ENCODE measurements at regions not wholly inside any gene's neighbourhood (a gene's known extent, or its start where the extent isn't known, plus 50 kb on each side); places are given as distances from the start of the nearest gene placed in this dataset.
"Not testable (repeated sequence)": the region's sequence is repeated elsewhere in the genome, so short reads cannot be mapped to it uniquely, and the experiment has no call there.

DNA sequence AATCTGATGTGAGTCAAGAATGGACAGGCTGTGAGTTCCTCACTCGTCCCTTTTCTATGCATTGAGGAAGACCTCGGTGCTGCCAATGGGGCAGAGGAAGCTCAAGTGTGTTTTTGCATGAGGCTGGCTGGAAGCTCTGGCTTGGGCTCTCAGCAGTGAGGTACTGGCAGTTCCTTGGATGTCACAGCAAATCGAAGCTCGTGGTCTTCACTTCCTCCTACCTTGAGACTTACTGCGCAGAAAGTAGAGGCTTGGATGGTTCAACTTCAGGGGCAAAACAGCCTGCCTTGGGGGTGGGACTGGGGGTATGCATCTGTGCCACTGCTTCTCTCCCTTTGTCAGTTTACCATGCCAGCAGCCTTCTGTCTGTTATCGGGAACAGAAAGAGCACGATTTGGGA is 229.8 kb upstream of the PLGLB2 start:
- H3K27ac ChIP-seq; intact Hi-C loops (cut with DNase I; ENCODE audit: low total_unique reads); H3K36me3 ChIP-seq; H3K9me3 ChIP-seq; DNase-seq; H3K4me1 ChIP-seq; H3K27me3 ChIP-seq; H3K4me3 ChIP-seq: not testable (repeated sequence)

DNA sequence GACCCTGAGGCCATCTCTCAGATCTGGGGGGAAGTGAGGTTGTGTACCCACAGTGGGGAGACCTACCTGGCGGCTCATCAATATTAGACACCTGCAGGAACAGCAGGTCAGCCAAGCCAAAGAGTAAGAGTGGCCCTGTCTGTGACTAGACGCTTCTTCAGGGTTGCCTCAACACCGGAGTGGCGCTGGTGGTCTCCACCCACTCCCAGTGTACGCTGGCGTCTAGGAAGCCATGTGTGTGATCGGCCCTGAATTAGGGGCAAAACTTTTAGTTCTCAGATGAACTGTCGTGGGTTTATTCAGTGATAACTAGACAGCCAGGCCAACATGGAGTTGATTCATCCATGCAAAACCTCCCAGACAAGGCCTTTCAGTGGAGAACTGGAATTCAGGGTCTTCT is 229.3 kb upstream of the PLGLB2 start:
- intact Hi-C loops (cut with DNase I; ENCODE audit: low total_unique reads), result not testable (repeated sequence)

DNA sequence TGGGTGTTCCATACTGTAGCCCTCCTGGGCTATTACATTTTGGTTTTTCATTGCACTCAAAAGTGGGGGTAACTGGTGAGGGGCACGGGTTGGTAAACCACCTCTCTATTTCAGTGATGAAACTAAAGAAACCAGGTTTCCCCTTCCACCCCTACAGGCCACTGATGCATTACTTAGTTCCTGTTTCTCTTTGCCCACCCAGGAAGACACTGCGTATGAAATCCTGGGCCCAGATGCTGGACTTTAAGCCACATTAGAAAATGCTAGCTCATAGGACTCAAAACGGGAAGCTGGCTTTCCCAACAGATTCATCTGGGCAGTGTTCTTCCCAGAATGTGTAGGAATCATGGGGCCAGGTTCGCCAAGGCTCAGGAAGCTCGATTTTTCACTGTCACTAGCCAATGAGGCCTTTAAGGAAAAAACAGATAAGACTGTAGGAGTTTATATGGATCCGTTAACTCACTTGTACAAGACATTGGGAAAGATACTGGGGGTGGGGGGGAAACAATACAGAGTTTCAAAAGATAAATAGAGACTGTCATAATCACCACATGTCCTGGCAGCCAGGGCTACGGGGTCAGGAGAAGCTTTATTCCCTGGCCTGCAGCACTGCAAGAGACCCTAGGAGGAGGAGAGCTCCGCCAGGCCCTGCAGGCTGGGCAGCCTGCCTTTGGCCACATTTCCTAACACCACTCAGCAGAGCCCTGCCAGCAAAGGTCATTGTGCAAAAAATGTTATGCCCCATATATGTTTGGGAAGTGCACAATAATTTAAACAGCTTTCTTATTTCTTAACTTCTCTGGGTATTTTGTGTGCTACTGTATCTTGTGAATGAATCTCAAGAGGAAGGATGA is 228.5 kb upstream of the PLGLB2 start:
- intact Hi-C loops (cut with DNase I; ENCODE audit: low total_unique reads); H3K27me3 ChIP-seq; H3K9me3 ChIP-seq; H3K4me1 ChIP-seq; H3K36me3 ChIP-seq; H3K27ac ChIP-seq; DNase-seq; H3K4me3 ChIP-seq: not testable (repeated sequence)

More for the DNA sequence above, 229.3 kb upstream of the PLGLB2 start:
- not testable (repeated sequence) for H3K4me3 ChIP-seq, H3K4me1 ChIP-seq, H3K27ac ChIP-seq, H3K9me3 ChIP-seq, H3K36me3 ChIP-seq, H3K27me3 ChIP-seq, DNase-seq

DNA sequence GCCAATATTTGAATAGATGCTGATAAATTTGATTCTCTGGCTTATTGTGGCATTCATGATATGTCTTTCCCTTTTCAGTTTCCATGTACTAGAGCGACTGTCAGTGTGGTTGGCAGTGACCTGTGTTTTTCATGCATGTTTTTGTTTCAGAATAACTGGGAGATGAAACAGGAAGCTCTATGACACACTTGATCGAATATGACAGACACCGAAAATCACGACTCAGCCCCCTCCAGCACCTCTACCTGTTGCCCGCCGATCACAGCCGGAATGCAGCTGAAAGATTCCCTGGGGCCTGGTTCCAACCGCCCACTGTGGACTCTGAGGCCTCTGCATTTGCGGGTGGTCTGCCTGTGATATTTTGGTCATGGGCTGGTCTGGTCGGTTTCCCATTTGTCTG is 226.8 kb upstream of the PLGLB2 start:
- H3K36me3 ChIP-seq; H3K27ac ChIP-seq; H3K4me1 ChIP-seq; H3K9me3 ChIP-seq; H3K27me3 ChIP-seq; intact Hi-C loops (cut with DNase I; ENCODE audit: low total_unique reads); H3K4me3 ChIP-seq; DNase-seq: not testable (repeated sequence)

DNA sequence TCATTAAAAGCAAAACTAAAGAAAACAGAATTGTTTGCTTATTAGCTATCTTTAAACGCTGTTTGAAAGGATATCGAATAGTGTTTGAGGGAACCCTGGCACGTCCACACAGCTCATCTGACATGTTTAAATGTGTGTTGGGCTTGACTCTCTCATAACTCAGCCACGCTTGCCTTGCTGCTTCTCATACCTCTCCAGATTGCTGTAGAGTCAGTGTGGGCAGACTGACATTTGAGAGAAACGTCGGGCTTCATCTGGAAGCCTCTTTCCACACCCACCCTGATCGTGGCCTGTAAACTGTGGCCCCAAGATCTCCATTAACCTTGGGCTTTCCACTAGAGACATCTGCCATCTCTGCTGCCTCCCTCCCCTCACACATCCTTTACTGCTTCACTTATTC is 226.4 kb upstream of the PLGLB2 start:
- H3K27ac ChIP-seq; H3K4me3 ChIP-seq; intact Hi-C loops (cut with DNase I; ENCODE audit: low total_unique reads); H3K27me3 ChIP-seq; H3K4me1 ChIP-seq; H3K36me3 ChIP-seq; H3K9me3 ChIP-seq; DNase-seq: not testable (repeated sequence)

DNA sequence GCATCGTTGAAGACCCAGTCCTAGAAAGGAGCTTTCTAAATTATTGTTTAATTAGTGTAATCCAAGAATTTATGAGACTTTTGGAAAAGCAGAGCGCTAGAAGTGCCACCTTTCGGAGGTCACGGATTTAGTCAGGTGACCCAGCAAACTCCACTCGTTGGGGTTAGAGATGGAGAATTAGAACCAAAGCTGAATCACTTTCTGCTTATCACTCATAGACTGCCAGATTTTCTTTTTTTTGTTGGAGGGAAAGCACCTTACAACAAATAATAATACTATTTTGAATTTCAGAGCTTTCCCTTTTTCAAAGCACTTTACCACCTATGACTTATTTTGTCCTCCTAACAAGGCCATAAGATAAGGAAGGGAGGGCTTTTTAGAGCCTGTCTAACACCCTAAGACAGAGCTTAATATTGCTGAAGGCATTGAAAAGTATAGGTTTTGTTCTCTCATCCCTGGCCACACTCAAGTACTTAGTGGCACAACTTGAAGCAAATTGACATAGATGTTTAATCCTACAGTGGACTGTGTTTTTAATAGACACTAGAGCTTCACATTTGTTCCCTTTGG is 223.2 kb upstream of the PLGLB2 start:
- H3K27me3 ChIP-seq; H3K36me3 ChIP-seq; intact Hi-C loops (cut with DNase I; ENCODE audit: low total_unique reads); DNase-seq; H3K4me3 ChIP-seq; H3K4me1 ChIP-seq; H3K27ac ChIP-seq; H3K9me3 ChIP-seq: not testable (repeated sequence)

DNA sequence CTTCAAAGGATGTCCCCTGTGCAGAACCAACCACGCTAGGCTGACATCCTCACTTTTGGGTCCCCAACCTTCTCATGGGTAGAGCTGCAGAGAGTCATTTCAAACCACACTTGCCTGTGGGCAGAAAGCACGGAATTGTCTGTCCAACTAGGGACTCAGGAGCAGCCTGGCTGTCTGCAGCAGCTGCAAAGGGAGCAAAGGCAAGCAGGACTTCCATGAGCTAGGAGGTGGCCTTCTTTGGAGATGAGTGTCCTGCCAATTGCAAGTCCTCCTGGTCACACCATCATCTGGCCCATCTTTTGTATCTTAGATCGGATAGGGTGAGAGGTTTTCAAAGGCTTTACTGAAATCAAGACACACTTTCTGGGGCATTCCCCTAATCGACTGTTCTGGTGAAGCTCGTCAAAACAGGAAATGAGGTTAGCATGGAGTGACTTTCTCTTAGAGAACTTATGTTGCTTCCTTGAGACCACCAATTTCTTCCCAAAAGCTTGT is 222.3 kb upstream of the PLGLB2 start:
- H3K36me3 ChIP-seq; intact Hi-C loops (cut with DNase I; ENCODE audit: low total_unique reads); DNase-seq; H3K27me3 ChIP-seq; H3K4me3 ChIP-seq; H3K27ac ChIP-seq; H3K4me1 ChIP-seq; H3K9me3 ChIP-seq: not testable (repeated sequence)

DNA sequence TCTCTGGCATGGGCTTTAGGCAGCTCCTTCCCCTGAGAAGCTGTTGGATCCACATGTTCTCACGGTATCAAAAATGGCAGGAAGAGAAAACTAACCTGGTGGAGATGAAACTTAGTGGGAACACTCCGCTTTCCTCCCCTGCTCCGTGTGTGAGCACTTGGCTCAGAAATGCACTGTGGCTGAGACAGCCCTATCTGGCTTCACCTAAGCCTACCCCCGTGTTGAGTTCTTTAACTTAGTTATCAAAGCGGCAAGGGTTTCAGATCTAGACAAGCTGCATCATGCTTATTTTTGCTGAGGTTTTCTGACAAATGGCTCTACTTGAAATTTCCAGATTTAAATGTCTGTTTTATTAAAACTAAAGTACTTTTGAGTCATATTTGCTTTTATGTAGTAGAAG is 221.6 kb upstream of the PLGLB2 start:
- H3K4me3 ChIP-seq; H3K27ac ChIP-seq; intact Hi-C loops (cut with DNase I; ENCODE audit: low total_unique reads); DNase-seq; H3K9me3 ChIP-seq; H3K4me1 ChIP-seq; H3K36me3 ChIP-seq; H3K27me3 ChIP-seq: not testable (repeated sequence)

DNA sequence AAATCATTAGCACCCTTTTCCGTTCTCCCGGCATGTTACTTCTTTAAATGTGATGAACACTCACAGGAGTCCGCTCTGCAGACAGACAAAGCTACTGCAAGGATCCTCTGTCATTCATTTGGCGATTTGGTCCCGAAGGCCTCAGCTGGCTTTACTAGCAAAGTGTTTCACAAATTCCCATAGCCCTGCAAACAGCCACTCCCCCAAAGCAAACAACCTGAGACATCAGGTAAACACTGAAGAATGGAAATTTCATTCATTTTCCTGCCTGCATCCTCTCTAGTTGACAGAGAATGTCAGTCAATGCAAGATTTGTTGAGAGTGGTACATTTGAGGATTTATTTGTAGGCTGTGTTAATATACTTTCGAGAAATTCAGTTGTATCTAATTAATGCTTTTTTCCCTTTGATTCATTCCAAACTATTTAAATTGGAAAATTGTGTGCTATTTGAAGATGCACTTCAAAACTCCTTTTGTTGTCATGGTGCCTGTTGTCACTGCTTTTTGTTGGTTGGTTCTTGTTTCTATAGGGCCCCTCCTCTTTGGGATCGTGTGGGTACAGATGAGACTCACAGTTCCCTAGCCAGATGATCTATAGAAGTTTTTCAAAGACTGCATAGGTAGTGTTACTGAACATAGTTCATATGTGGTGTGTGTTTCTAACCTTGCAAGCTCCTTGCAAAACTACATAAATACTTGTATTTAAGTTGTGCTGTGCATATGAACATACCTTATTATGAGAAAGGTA is 215.7 kb upstream of the PLGLB2 start:
- H3K27ac ChIP-seq; H3K4me3 ChIP-seq; H3K27me3 ChIP-seq; H3K36me3 ChIP-seq; DNase-seq; intact Hi-C loops (cut with DNase I; ENCODE audit: low total_unique reads); H3K9me3 ChIP-seq; H3K4me1 ChIP-seq: not testable (repeated sequence)

DNA sequence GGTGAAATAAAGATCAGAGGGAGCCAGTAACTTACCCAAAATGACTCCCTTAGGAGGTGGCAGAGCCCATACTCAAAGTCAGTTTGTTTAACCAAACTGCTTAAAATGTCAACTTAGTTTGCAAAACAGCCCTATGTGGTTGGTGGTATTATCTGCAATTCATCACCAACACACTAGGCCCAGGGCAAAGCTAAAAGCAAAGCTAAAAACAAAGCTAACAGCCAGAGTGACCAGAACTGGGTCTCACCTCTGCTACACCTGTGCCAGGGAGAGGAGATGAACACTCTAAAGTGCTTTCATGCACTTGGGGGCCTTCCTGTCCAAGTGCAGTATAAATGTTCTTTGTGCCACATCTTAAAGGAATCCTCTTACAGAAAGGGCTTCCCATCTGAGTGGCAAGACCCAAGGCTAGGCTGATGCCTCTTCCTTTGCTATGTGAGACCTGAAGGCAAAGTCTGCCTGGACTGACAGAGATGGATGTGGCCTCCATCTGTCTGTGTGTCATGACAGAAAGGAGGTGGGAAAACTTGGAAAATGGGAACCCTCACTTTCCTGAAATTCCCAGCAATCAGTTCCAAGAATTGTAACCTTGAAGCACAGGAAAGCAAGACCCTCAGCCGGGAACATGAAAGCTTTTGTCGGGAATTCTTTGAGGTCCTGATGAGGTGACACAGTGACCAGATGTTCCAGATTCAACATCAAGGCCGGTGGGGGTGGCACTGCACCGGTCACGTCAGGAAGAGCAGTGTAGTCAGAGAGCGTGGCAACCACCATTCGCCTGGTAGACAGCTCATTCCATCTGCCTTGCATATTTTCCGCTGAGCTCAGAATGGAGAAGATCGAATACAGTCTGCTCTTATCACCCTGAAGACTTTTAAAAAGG is 214.3 kb upstream of the PLGLB2 start:
- intact Hi-C loops (cut with DNase I; ENCODE audit: low total_unique reads); H3K9me3 ChIP-seq; H3K27ac ChIP-seq; DNase-seq; H3K36me3 ChIP-seq; H3K4me3 ChIP-seq; H3K4me1 ChIP-seq; H3K27me3 ChIP-seq: not testable (repeated sequence)

DNA sequence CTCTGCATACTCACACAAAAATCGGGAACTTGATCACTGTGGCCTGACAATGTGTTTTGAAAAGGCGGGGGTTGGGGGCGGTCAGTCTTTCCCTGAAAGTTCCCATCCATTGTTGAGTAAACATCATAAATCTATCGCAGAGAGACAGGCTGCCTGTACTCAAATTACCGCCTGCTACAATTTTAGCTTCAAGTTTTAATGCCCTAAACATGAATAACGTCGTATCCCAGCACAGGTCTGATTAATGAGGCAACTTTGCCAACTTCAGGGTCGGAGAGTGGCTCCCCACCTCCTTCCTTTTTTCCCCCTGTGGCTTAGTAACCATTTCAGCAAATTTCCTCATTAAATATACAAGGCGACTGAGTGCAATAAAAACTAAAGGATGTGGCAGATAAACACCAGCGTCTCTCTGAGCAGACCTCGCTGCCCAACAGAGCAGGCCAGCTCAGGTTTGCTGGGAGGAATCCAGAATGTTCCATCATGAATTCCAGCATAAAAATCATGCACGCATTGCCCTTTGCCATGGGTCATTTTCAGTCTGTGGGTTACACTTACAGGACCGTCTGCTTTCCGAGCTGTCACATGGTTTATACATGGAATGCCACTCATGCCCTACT is 213.5 kb upstream of the PLGLB2 start:
- H3K27ac ChIP-seq, H3K36me3 ChIP-seq, DNase-seq: not testable (repeated sequence)

DNA sequence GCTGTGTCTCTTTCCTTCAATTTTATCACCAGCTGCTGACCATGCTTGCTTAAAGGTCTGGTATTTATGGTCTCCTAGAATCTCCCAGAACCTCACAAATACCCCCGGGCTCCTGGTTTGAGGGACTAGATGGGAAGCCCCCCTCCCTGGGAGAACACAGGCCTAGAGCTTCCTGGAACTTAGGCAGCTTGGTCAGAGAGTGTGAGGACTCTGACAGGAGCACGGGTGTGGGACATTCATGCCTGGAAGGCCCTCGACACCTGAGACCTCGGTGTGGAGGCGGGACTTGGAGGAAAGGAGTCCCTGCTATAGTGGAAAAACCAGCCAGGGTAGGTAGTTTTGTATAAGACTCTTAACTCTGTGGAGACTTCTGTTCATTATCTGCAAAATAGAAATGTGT is 211.5 kb upstream of the PLGLB2 start:
- H3K9me3 ChIP-seq; DNase-seq; H3K27me3 ChIP-seq; H3K36me3 ChIP-seq; intact Hi-C loops (cut with DNase I; ENCODE audit: low total_unique reads); H3K4me1 ChIP-seq; H3K27ac ChIP-seq; H3K4me3 ChIP-seq: not testable (repeated sequence)

More for the DNA sequence above, 213.5 kb upstream of the PLGLB2 start:
- H3K9me3 ChIP-seq; intact Hi-C loops (cut with DNase I; ENCODE audit: low total_unique reads); H3K4me3 ChIP-seq; H3K4me1 ChIP-seq; H3K27me3 ChIP-seq: not testable (repeated sequence)

DNA sequence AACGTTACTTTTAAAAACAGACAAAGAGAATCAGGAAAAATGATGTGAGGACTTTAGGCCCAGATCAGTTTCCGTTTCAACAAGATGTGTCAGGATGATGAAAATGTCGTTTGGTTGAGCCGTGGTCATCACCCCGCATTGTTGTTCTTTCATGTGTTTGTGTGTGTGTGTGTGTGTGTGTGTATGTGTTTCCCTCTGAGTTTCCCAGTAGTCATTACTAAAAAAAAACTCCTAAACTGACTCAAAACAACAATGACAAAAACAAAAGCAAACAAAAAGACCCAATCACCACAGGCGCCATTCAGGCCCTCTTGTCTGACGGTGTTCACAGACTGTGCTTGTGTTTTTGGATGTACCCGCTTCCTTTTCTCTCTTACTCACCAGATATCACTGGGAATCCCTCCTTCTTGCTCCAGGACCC is 210.6 kb upstream of the PLGLB2 start:
- H3K27me3 ChIP-seq; H3K27ac ChIP-seq; H3K4me3 ChIP-seq; intact Hi-C loops (cut with DNase I; ENCODE audit: low total_unique reads); H3K9me3 ChIP-seq; H3K4me1 ChIP-seq; H3K36me3 ChIP-seq; DNase-seq: not testable (repeated sequence)
